HEK293 (cell line): ENCODE measurements at regions not wholly inside any gene's neighbourhood (a gene's known extent, or its start where the extent isn't known, plus 50 kb on each side); places are given as distances from the start of the nearest gene placed in this dataset.

Experiments
- CTCF ChIA-PET: fragments of 350-600 bp; formaldehyde crosslinking; extraction: SDS; loops from one replicate; lab custom pipeline; 2021; ENCODE audit warnings: antibody characterized with exemption; lab: Yijun Ruan, JAX
- POLR2A ChIA-PET: fragments of 300-600 bp; formaldehyde crosslinking; extraction: SDS; loops from one replicate; lab custom pipeline; 2020; ENCODE audit warnings: antibody characterized with exemption, inconsistent platforms; lab: Yijun Ruan, JAX
- H3K27ac ChIP-seq: fragments of 200-500 bp; sonication (Bioruptor generic); 2 replicates; pipeline ENCODE4 v1.5.1; 2014; ENCODE audit warnings: low read depth, low read length, control low read depth, inconsistent platforms; ENCODE audit errors: extremely low read depth
- H3K36me3 ChIP-seq, 2 experiments: fragments of 200-500 bp in 1 of 2; sonication (Bioruptor generic) in 1 of 2; 1 replicate in 1 of 2; 2 replicates in 1 of 2; pipeline ENCODE4 v1.5.1; 2014 to 2017; ENCODE audit warnings: inconsistent platforms in 2 of 2, low read length in 2 of 2; ENCODE audit not compliant: control insufficient read depth in 2 of 2, insufficient read depth in 1 of 2
- H3K4me1 ChIP-seq: fragments of 200-500 bp; sonication (Bioruptor generic); 2 replicates; pipeline ENCODE4 v1.5.1; 2014; ENCODE audit warnings: mild to moderate bottlenecking, low read length, inconsistent platforms; ENCODE audit not compliant: control insufficient read depth, insufficient read depth
- H3K4me3 ChIP-seq: 2 replicates; pipeline ENCODE4 v1.5.1; 2011; ENCODE audit warnings: low read depth, mild to moderate bottlenecking, control low read depth, low read length, moderate library complexity
- H3K9me3 ChIP-seq: fragments of 200-500 bp; sonication (Bioruptor generic); 2 replicates; pipeline ENCODE4 v1.5.1; 2014; ENCODE audit warnings: low read depth, low read length, inconsistent platforms; ENCODE audit not compliant: control insufficient read depth, insufficient read depth
- HIC1 ChIP-seq: fragments of 450-650 bp; formaldehyde crosslinking; IDR thresholded peaks from 2 replicates; pipeline ENCODE4 v1.5.1; 2016; ENCODE audit warnings: missing biosample characterization, missing genetic modification characterization
- HOXA7 ChIP-seq: sonication (generic); formaldehyde crosslinking; IDR thresholded peaks from 2 replicates; pipeline ENCODE4 v1.8.1; 2022; ENCODE audit warnings: missing genetic modification reagents, borderline replicate concordance
- PBX3 ChIP-seq: sonication (generic); formaldehyde crosslinking; IDR thresholded peaks from 2 replicates; pipeline ENCODE4 v1.8.1; 2022; ENCODE audit warnings: mild to moderate bottlenecking, moderate library complexity, missing genetic modification reagents
- PRDM10 ChIP-seq: fragments of 450-650 bp; formaldehyde crosslinking; IDR thresholded peaks from 2 replicates; pipeline ENCODE4 v1.5.1; 2016; ENCODE audit warnings: missing biosample characterization, missing genetic modification characterization
- SALL2 ChIP-seq: fragments of 450-650 bp; formaldehyde crosslinking; IDR thresholded peaks from 2 replicates; pipeline ENCODE4 v1.5.0; 2017; ENCODE audit warnings: missing biosample characterization, mild to moderate bottlenecking, missing genetic modification characterization, borderline replicate concordance
- SETDB1 ChIP-seq: IDR thresholded peaks from one replicate; pipeline ENCODE4 v1.6.1; 2017; ENCODE audit warnings: mild to moderate bottlenecking, low read length, moderate library complexity, mixed read lengths; ENCODE audit not compliant: insufficient read length
- YY2 ChIP-seq: fragments of 450-650 bp; formaldehyde crosslinking; IDR thresholded peaks from 2 replicates; pipeline ENCODE4 v1.5.1; 2016; ENCODE audit warnings: missing biosample characterization, missing genetic modification characterization
- ZBTB11 ChIP-seq: fragments of 450-650 bp; formaldehyde crosslinking; conservative IDR thresholded peaks from 2 replicates; pipeline ENCODE4 v1.5.1; 2016; ENCODE audit warnings: low read depth, missing biosample characterization, missing genetic modification characterization
- ZFP69B ChIP-seq: fragments of 450-650 bp; formaldehyde crosslinking; IDR thresholded peaks from 2 replicates; pipeline ENCODE4 v1.5.1; 2016; ENCODE audit warnings: missing biosample characterization, missing genetic modification characterization
- ZNF280C ChIP-seq: fragments of 450-650 bp; formaldehyde crosslinking; IDR thresholded peaks from 2 replicates; pipeline ENCODE4 v1.5.1; 2016; ENCODE audit warnings: missing biosample characterization, missing genetic modification characterization
- ZNF280D ChIP-seq: fragments of 450-650 bp; formaldehyde crosslinking; IDR thresholded peaks from 2 replicates; pipeline ENCODE4 v1.5.1; 2016; ENCODE audit warnings: missing biosample characterization, missing genetic modification characterization
- ZNF518A ChIP-seq: fragments of 450-650 bp; formaldehyde crosslinking; conservative IDR thresholded peaks from 2 replicates; pipeline ENCODE4 v1.5.1; 2016; ENCODE audit warnings: low read depth, missing biosample characterization, missing genetic modification characterization
- ZNF530 ChIP-seq: fragments of 450-650 bp; formaldehyde crosslinking; IDR thresholded peaks from 2 replicates; pipeline ENCODE4 v1.5.1; 2016; ENCODE audit warnings: low read depth, missing biosample characterization, missing genetic modification characterization
- ZNF658 ChIP-seq: fragments of 450-650 bp; formaldehyde crosslinking; IDR thresholded peaks from 2 replicates; pipeline ENCODE4; 2016; ENCODE audit warnings: missing biosample characterization, missing genetic modification characterization

- no peak for TF ChIP-seq ZBTB11
- no peak for TF ChIP-seq YY2
- TF ChIP-seq, all 188 proteins: peak for 0
These were observed 65.7 kb upstream of the OSTN start (continued) for GRCh38 chr3:191133359-191133758.

GRCh38 chr3:191131305-191131704 lies 67.7 kb upstream of the OSTN start:
- Histone ChIP-seq H3K4me3 (no peak overlapping the region), H3K4me1 (no peaks in the 10 kb centered on the region), H3K27ac (no peak overlapping the region), H3K36me3 (no peaks in the 10 kb centered on the region), H3K9me3 (no peaks in the 10 kb centered on the region)
- POLR2A ChIA-PET, result no interaction called here
- CTCF ChIA-PET, result interaction anchor here (0.7 kb wide), 1 partner anchor 1279 kb away, joined by 4 read pairs; no protein-coding TSS in a partner anchor
- no peak for TF ChIP-seq PRDM10 (tag by site-specific recombination)
- no peak for TF ChIP-seq ZNF658 (tag by site-specific recombination)
- TF ChIP-seq SETDB1, result no peak
- TF ChIP-seq ZNF280C (tag by site-specific recombination), result no peak
- TF ChIP-seq ZNF530 (tag by site-specific recombination), result no peak
- TF ChIP-seq ZFP69B (tag by site-specific recombination), result no peak
- no peak for TF ChIP-seq HOXA7 (CRISPR knock-in tag)
- TF ChIP-seq HIC1 (tag by site-specific recombination), result no peak
- no peak for TF ChIP-seq ZNF518A
- TF ChIP-seq SALL2 (tag by site-specific recombination), result no peak
- no peak for TF ChIP-seq ZNF280D (tag by site-specific recombination)
- no peak for TF ChIP-seq PBX3 (CRISPR knock-in tag)
